NCI-H2227 treated with DMSO at 0.1 percent for 48 hours (cell line): ENCODE measurements at regions not wholly inside any gene's neighbourhood (a gene's known extent, or its start where the extent isn't known, plus 50 kb on each side); places are given as distances from the start of the nearest gene placed in this dataset.
"Not testable (repeated sequence)": the region's sequence is repeated elsewhere in the genome, so short reads cannot be mapped to it uniquely, and the experiment has no call there.

ENCODE experiments used
- DNase-seq: peaks from one replicate; lab custom pipeline; 2025; lab: John Stamatoyannopoulos, UW

DNA sequence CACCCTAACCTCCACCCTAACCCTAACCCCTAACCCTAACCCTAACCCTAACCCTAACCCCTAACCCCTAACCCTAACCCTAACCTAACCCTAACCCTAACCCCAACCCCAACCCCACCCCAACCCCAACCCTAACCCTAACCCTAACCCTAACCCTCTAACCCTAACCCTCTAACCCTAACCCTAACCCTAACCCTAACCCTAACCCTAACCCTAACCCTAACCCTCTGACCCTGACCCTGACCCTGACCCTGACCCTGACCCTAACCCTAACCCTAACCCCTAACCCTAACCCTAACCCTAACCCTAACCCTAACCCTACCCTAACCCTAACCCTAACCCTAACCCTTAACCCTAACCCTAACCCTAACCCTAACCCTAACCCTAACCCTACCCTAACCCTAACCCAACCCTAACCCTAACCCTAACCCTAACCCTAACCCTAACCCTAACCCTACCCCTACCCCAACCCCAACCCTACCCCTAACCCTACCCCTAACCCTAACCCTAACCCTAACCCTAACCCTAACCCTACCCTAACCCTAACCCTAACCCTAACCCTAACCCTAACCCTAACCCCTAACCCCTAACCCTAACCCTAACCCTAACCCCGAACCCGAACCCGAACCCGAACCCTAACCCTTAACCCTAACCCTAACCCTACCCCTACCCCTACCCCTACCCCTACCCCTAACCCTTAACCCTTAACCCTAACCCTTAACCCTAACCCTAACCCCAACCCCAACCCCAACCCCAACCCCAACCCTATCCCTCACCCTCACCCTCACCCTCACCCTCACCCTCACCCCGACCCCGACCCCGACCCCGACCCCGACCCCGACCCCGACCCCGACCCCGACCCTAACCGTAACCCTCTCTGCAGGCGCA, 186.2 kb upstream of the CHL1 start:
- not testable (repeated sequence) for DNase-seq

DNA sequence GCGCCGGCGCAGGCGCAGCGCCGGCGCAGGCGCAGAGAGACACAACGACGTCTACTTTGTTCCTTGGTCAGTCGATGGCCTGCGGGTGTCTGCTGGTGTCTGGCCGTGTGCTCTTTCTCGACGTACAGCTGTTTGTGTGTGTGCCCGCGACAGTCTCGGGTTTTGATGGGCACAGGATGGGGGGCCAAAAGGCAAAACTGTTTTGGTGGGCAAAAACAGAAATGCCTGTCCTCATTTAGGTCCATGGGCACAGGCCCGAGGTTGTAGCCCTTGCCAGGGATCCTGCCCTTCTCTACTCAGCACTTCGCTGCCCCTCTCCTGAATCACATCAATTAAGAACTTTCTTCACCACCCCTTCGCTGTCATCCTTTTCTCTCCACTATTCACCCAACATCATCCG, 184.8 kb upstream of the CHL1 start:
- no peak for DNase-seq

DNA sequence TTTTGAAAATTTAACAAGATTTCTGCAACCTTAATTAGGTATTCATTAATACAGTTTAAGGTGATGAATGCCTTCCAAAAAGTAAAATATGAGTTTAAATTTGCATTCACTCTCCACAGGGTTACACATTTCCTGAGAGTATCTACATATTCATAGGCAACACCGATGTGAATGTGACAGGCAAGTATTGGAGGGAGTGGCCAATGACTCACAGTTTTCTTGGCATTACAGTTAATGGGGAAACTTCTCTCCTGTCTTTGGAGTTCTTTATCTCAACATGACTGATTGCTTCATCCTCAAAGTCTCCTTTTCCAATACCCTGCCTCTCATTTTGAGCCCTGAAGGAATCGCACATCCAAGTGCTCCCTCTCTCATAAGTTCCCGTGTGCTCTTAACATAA, 181.9 kb upstream of the CHL1 start:
- DNase-seq = no peak

DNA sequence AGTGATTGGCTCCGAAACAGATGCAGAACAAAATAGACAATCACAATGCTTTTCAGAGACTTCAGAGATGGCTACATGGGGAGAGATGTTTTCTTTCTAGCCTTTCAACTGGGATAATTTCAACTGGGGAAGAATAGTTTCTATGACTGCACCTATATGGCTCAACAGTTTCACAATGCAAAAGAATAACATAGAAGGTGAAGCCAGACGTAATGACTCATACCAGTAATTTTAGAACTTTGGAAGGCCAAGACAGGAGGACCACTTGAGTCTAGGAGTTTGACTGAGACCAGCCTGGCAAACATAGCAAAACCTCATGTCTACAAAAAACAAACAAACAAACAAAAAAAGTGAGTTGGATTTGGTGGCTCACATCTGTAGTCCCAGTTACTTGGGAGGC, 180.2 kb upstream of the CHL1 start:
- DNase-seq = no peak

DNA sequence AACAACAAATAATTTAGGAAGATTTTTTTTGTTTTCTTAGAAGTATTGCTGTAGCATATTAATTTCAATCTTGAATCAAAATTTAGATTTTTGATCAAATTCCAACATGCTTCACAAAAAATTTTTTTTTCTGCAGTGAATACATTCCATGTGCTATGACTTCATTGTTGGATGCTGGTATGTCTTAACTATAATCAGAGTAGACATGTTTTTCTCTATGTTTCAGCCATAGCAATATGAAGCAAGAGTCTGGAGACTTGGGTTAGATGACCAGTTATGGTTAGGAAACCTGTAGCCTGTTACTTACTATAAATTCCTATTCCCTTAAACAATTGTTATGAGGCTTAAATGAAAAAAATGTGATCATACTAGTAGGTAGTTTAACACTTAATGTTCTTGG, 176.1 kb upstream of the CHL1 start:
- no peak for DNase-seq

DNA sequence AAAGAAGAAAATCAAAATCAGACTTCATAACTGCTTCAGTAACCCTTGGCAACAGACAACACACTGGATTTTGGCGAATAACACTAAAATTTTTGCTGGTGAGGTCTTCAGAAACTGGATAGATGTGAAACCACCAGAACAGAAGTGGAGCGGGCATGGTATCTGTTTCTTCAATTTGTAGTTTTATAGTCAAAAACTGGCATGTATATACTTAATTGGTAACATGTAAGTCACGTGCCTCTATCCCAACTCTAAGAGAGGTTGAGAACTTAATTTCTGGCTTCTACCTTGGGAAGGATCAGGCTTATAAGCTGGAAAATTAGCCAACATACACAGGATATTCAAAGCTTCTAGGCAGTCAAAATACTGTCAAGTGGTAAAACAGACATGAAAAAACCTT, 172.6 kb upstream of the CHL1 start:
- no peak for DNase-seq

DNA sequence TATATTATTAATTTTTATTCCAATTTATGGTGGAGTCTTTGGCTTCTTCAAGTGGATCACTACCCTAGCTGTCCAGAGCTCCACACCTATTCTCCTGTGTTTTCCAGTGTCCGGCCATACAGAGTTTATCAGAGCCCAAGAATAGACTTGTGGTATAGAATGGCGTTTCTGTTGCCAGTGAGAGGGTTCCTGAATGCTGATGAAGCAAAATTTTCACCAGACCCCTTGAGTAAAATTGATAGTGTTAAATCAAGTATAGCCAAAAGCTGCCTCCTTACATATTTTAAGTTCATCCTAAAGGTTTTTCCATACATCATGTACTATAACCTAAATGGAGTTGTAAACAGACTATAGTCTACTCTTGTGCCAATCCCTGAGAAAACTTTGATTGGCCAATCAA, 171.5 kb upstream of the CHL1 start:
- DNase-seq = no peak

DNA sequence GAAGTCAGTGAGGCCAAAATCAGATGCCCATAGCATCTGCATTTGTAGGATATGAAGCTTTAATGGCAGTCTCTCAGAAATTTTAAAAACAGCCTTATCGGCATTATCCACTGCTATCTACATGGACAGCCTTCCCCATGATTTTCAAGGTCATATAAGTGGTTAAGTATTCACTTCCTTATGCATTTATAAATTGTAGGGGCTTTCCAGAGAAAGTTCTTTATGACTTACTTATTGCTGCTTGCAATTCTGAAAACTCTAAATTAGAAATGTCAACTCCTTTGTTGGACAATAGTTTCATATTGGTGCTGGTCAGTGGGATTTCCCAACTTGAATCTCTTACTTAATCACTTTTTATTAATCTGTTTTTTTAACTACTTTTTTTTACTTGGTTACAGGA, 160.6 kb upstream of the CHL1 start:
- not testable (repeated sequence) for DNase-seq

DNA sequence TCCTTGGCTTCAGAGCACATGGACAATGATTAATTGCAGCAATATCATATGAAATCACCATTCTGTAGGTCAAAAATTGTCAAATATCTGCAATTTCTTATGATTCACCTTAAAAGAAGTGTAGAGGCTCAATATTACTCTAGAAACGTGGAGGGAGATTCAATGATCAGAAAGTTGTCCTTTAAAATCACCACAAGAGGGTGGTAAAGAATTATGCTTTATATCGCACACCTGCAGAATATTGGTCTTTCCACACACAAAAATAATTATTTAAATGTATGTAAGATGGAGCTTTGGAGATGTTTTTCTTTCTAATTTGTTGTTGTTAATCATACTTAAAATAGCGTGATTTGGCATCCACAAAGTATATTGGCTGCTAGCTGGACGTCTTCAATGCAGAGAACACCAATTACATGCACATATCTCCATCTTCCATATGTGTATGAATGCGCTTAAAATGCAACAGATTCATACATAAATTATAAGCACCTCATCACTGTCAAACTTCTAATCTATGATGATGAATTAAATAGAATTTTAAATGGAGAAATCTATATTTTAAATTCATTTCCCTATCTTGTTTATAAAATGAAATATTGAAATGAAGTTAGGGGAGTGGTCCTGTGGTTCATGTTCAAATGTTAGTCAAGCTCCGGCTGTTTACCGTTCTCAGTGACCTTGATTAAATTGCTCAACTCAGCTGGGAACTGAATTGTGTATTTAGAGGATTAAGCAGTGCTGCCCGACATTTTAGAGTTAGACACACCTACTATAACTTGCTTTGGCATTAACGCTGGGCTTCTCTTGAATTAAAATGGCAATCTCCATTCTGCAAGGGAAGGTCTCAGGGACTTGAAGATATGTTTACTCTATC, 153.5 kb upstream of the CHL1 start:
- DNase-seq = not testable (repeated sequence)

DNA sequence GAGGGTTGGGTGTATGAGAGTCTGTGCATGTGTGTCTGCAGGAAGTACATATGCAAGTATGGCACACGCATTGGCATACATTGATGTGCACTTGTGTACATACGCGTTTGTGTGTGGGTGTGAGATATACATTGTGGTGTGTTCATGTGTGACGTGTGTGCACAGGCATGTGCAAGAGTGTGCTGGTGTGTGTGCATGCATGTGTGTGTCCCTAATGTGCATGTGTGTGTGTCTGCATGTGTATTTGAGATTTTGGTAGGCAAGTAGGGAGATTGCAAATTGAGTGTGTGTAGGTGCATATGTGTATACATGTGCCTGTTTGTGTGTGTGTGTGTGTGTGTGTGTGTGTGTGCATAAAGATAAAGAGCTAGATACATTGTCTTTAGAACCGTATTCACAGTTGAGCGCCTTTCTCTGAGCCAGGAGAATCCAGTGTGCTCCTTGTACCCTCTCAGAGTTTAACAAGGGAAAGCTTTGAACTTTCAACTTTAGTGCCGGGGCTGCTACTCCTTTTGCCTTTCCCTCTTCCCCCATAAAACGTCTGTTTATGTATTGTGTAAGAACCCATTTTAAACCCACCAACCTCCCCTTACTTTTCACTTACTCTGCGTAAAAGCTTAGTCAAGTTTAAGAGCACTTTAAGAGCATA, 152.4 kb upstream of the CHL1 start:
- no peak for DNase-seq

DNA sequence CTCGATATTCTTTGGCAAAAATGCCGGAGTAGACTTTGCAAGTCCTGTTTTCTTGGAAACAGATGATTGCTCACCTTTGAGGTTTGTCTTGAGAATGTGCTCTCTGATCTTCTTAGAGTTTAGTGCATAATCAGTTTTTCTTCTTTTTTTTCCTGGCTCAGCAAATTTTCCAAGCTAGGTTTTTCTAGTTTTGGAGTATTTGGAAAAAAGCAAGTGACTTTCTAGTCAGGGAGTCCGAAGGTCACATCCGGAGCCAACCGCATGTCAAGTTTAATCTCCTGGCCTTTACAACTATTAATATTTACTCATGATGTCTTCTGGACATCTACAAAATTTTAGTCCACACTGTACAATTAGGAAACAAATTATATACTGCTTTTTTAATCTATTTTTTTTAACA, 151.6 kb upstream of the CHL1 start:
- not testable (repeated sequence) for DNase-seq

DNA sequence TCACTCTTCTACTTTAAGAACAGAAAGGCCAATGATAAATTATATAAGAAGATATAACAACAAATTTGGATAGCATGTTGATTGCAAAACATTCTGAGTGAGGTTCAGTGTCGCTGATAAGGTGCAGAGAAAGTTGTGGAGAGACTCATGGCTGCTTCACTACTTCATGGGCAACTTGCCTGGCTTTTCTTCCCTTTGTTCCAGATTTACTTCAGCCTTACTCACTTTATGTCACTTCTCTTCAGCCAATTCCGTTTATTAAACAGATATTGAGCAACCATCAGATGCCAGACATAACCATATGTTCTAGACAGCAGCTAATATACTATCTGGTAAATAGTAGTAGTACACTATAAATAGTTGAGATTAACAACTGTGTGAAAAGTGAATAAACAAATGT, 150.0 kb upstream of the CHL1 start:
- DNase-seq = no peak

DNA sequence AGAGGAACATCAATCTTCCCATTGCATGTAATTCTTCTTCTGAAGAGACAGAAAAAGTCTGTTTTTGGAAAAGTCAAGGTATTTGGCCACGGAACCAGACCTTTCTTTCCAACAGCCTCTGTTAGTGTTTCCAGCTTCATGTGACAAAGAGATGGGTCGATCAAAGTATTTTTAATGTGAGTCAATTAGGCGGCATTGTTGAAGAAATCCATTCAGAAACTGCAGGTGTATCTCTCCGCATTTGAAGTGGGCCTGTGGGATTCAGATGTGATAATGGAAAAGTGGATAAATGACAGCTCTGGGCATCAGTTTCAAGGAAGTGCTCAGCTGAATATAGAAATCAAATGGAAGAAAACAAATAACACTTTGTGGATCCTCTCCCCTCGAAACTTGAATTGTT, 143.1 kb upstream of the CHL1 start:
- DNase-seq = not testable (repeated sequence)

DNA sequence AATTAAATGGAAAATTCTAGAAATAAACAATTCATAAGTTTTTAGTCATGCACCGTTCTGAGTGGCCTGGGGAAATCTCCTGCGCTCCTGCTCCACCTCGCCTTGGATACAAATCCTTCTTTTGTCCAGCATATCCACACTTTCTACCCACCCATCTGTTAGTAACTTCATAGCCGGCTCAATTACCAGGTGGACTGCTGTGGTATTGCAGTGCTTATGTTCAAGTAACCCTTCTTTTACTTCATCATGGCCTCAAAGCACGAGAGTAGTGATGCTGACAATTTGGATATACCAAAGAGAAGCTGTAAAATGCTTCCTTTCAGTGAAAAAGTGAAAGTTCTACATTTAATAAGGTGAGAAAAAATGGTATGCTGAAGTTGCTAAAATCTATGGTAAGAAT, 142.3 kb upstream of the CHL1 start:
- DNase-seq = no peak

DNA sequence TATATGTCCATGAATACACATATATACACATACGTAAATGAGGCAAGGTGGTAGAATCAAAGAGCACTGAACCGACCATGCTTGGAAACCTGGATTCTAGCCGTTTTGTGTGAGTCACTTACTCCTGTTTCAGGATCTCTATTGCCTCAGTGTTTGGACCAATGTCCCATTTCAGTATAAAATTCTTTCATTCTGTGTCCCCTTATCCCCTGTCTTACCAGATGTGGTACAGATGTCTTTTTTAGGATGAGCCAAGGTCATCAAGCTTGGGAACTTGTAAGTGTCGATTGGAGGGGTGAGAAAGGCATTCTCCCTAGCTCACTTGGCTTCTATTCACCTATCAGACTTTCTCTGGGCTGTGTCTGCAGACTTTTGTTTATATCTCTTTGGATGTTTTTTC, 139.9 kb upstream of the CHL1 start:
- no peak for DNase-seq

DNA sequence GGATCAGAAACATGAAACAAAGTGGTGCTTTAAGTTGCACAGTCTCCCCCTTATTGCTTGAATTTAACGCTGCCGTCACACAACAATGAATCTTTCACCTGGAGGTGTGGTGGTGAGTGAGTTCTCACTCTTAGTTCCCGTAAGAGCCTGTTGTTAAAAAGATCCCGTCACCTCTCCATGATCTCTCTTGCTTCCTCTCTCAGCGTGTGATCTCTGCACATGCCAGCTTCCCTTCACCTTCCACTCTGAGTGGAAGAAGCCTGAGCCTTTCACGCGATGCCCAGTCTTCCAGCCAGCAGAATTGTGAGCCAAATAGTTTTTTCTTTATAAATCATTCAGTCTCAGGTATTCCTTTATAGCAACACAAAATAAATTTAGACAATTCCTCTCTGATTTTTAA, 136.7 kb upstream of the CHL1 start:
- DNase-seq = no peak

DNA sequence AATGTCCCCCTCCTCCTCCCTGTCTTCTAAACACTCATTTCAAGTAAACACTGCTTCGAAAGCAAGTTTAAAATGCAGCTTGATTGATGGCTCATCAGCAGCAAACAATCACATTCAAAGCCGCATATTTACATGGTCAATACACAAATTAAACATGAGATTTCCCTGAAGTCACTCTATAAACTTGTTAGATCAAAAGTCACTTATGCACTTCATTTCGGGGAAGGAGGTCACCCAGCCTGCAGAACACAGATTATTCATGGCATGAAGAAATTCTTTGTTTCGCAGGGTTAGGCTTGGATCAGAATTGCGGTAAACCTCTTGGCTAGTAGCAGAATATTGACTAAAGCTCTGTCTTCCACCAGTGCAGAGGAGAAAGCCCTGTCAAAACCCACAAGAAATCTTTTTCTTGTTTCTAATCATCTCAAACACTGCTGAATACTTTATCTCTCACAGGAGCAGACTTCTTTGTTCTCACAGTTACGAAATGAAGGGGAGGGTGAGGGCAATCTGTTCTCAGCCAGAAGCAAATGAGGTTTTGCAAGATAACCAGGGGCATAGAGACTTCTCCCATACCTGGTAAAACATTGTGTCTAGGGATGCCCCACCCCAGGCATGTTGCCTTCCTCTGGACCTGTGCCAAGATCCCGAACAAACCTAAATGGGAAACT, 133.3 kb upstream of the CHL1 start:
- DNase-seq = no peak

DNA sequence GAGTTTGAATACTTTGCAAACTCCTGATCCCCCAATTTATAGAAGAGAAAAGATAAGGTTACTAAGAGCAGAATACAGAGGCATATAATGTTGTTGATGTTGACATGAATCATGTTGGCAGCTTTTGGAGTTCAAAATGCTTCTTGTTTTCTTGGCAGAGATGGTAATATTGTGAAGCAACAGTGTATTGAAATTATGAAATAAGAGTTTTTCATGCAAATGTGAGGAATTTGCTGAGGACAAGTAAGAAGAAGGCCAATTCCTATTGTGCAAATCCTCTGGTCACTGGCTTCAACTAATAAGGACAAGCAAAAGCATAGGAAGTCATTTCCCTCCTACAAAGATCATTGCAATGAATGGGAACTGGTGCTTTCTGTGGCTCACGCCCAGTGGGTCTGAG, 126.9 kb upstream of the CHL1 start:
- no peak for DNase-seq

DNA sequence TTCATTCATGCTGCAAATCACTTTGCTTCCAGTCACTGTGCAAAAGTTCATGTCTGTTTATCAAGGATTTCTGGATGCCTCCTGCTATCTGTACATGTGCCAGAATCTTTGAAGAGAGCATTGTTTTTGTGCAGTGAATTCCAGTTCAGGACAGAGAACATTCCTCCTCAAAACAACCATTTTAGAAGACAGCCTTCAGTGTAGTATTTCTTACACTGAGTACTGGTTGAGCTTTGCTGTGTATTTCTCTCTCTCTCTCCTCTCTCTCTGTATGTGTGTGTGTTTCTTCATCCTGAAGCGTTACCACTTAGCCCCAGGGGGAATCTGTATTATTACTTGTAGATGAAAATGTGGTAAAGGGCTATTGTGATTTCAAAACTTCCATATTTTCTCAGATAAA, 123.8 kb upstream of the CHL1 start:
- DNase-seq = no peak

DNA sequence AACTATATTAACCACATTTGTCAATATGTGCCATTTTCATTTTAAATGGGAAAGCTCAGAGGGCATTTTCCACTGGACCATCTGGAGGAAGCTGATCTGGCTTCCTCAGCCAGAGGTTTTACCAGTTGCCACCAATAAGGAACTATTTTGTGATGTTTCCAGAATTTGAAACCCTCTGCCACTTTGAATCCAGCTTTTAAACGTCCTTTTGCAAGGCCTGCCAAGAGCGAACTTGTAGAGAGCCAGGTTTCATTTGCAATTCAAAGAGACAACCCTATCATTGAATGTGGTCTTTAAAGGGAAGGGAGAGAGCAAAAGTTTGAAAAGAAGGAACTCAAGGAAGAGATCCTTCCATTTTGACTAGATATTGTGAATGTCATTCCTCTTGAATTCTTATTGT, 123.3 kb upstream of the CHL1 start:
- DNase-seq = no peak

DNA sequence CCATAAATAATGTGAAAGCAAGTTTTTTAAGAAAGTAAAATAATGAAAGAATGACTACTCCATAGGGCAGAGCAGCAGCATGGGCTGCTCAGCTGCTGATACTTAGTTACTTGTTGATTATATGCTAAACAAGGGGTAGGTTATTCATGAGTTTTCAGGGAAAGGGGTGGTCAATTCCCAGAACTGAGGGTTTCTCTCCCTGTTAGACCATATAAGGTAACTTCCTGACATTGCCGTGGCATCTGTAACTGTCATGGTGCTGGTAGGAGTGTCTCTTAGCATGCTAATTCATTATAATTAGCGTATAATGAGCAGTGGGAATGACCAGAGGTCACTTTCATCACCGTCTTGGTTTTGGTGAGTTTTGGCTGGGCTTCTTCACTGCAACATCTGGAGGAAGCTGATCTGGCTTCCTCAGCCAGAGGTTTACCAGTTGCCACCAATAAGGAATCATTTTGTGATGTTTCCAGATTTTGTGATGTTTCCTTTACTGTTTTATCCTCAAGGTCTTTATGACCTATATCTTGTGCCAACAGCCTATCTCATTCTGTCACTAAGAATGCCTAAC, 121.8 kb upstream of the CHL1 start:
- no peak for DNase-seq

DNA sequence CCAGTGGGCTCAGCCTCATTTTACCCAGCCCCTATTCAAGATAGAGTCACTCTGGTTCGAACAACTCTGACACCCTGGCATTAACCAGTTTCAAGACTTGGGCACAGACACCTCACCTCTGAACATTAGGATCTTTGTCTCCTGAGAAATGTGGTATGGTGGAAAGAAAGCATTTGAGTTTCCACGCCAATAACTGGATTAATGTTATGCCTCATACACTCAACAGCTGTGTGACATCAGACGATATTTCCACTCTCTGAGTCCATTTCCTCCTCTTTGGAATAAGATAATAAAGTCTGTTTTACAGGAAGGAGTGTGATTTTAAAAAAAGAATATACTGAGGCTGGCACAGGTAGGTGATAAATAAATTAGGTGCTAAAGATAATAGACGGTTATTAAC, 121.3 kb upstream of the CHL1 start:
- no peak for DNase-seq
